NCI-H2029 (cell line): ENCODE measurements at regions not wholly inside any gene's neighbourhood (a gene's known extent, or its start where the extent isn't known, plus 50 kb on each side); places are given as distances from the start of the nearest gene placed in this dataset.

Source experiments
- DNase-seq: peaks from one replicate; lab custom pipeline; 2025; lab: John Stamatoyannopoulos, UW

GRCh38 chr10:3987143-3987974 lies 202.3 kb upstream of the KLF6 start:
- DNase-seq, result no peak

- DNase-seq, result no peak
These were observed 201.6 kb upstream of the KLF6 start for GRCh38 chr10:3986493-3987142.

- no peak for DNase-seq
These were observed 197.9 kb upstream of the KLF6 start for GRCh38 chr10:3982746-3983442.

GRCh38 chr10:3981300-3981699 lies 196.3 kb upstream of the KLF6 start:
- no peak for DNase-seq

GRCh38 chr10:3980660-3981059 lies 195.7 kb upstream of the KLF6 start:
- no peak for DNase-seq

GRCh38 chr10:3980144-3980543 lies 195.1 kb upstream of the KLF6 start:
- no peak for DNase-seq

- DNase-seq, result no peak
These were observed 193.8 kb upstream of the KLF6 start for GRCh38 chr10:3978761-3979160.

GRCh38 chr10:3978174-3978573 lies 193.2 kb upstream of the KLF6 start:
- DNase-seq, result no peak

GRCh38 chr10:3977761-3978160 lies 192.8 kb upstream of the KLF6 start:
- no peak for DNase-seq

- no peak for DNase-seq
These were observed 191.7 kb upstream of the KLF6 start for GRCh38 chr10:3976718-3977117.

GRCh38 chr10:3976171-3976570 lies 191.2 kb upstream of the KLF6 start:
- DNase-seq, result no peak

GRCh38 chr10:3975016-3975415 lies 190.0 kb upstream of the KLF6 start:
- no peak for DNase-seq

- no peak for DNase-seq
These were observed 187.7 kb upstream of the KLF6 start for GRCh38 chr10:3972460-3973301.

- DNase-seq, result no peak
These were observed 186.7 kb upstream of the KLF6 start for GRCh38 chr10:3971713-3972112.

GRCh38 chr10:3969876-3970666 lies 185.1 kb upstream of the KLF6 start:
- no peak for DNase-seq

- no peak for DNase-seq
These were observed 183.7 kb upstream of the KLF6 start for GRCh38 chr10:3968727-3969126.

GRCh38 chr10:3964516-3964915 lies 179.5 kb upstream of the KLF6 start:
- DNase-seq, result no peak

GRCh38 chr10:3963191-3963673 lies 178.2 kb upstream of the KLF6 start:
- DNase-seq, result peak; percentile 68

GRCh38 chr10:3961082-3961481 lies 176.1 kb upstream of the KLF6 start:
- no peak for DNase-seq

- DNase-seq, result no peak
These were observed 175.5 kb upstream of the KLF6 start for GRCh38 chr10:3960496-3960895.
